ENCODE measurements at regions not wholly inside any gene's neighbourhood (a gene's known extent, or its start where the extent isn't known, plus 50 kb on each side); places are given as distances from the start of the nearest gene placed in this dataset.

- no peak for TF ChIP-seq CTCF (IDR thresholded peaks at IDR 0.05; ENCODE audit: low read depth, low read length, missing control alignments)
- no peak overlapping the region for H3K4me3 ChIP-seq (replicated peaks; ENCODE audit: low read depth, low read length)
- DNase-seq (ENCODE audit: extremely low read depth, low read depth) = no peak
Observed at GRCh38 chr5:56663523-56663922, 151.8 kb upstream of the MAP3K1 start.

GRCh38 chr5:56662893-56663292, 152.5 kb upstream of the MAP3K1 start:
- TF ChIP-seq CTCF (IDR thresholded peaks at IDR 0.05; ENCODE audit: low read depth, low read length, missing control alignments) = no peak
- no peak overlapping the region for H3K4me3 ChIP-seq (replicated peaks; ENCODE audit: low read depth, low read length)
- no peak for DNase-seq (ENCODE audit: extremely low read depth, low read depth)

- no peak overlapping the region for H3K4me3 ChIP-seq (replicated peaks; ENCODE audit: low read depth, low read length)
- TF ChIP-seq CTCF (IDR thresholded peaks at IDR 0.05; ENCODE audit: low read depth, low read length, missing control alignments) = no peak
- DNase-seq (ENCODE audit: extremely low read depth, low read depth) = no peak
Observed at GRCh38 chr5:56659971-56660370, 155.4 kb upstream of the MAP3K1 start.

- no peak for DNase-seq (ENCODE audit: extremely low read depth, low read depth)
- no peak for TF ChIP-seq CTCF (IDR thresholded peaks at IDR 0.05; ENCODE audit: low read depth, low read length, missing control alignments)
- H3K4me3 ChIP-seq (replicated peaks; ENCODE audit: low read depth, low read length) = no peak overlapping the region
Observed at GRCh38 chr5:56658972-56659371, 156.4 kb upstream of the MAP3K1 start.

- H3K4me3 ChIP-seq (replicated peaks; ENCODE audit: low read depth, low read length) = no peak overlapping the region
- no peak for DNase-seq (ENCODE audit: extremely low read depth, low read depth)
- TF ChIP-seq CTCF (IDR thresholded peaks at IDR 0.05; ENCODE audit: low read depth, low read length, missing control alignments) = no peak
Observed at GRCh38 chr5:56656846-56657726, 158.3 kb upstream of the MAP3K1 start.

- TF ChIP-seq CTCF (IDR thresholded peaks at IDR 0.05; ENCODE audit: low read depth, low read length, missing control alignments) = no peak
- DNase-seq (ENCODE audit: extremely low read depth, low read depth) = no peak
- H3K4me3 ChIP-seq (replicated peaks; ENCODE audit: low read depth, low read length) = no peak overlapping the region
Observed at GRCh38 chr5:56651893-56652292, 163.5 kb upstream of the MAP3K1 start.
